Activated CD4-positive, alpha-beta T cell treated with anti-CD3 and anti-CD28 coated beads, Interleukin-2, Interleukin-4, amounts not matched to agents 100 ng/mL and 50 ng/mL, durations not matched to agents 16 hours and 8 hours (primary cell): ENCODE measurements at regions not wholly inside any gene's neighbourhood (a gene's known extent, or its start where the extent isn't known, plus 50 kb on each side); places are given as distances from the start of the nearest gene placed in this dataset.

ENCODE experiments used
- DNase-seq: peaks from one replicate; pipeline ENCODE4 v3.0.0-alpha.2; 2020; ENCODE audit warnings: low spot score

GRCh38 chr22:48653929-48654328 is 1173.7 kb downstream of the BRD1 start:
- no peak for DNase-seq

- DNase-seq = no peak
These were observed 1174.4 kb downstream of the BRD1 start for GRCh38 chr22:48653306-48653705.

DNA sequence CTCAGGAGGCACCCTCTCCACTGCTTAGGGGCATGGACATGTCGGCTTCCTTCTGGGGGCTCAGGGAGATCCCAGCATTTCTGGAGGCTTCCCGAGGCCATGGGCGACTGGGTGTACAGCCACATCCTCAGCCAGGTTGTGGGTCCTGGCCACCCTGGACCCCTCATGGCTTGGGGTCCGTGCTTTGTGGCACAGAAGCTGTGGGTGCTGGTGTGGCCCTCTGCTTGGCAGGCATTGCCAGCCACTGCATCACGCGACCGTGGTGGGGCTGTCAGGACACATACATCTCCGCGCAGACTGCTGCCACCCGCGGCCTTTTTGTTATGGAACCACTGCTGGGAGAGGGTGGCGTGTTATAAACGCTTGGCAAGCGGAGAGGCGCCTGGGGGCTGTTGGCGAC is 1174.9 kb downstream of the BRD1 start:
- no peak for DNase-seq

DNA sequence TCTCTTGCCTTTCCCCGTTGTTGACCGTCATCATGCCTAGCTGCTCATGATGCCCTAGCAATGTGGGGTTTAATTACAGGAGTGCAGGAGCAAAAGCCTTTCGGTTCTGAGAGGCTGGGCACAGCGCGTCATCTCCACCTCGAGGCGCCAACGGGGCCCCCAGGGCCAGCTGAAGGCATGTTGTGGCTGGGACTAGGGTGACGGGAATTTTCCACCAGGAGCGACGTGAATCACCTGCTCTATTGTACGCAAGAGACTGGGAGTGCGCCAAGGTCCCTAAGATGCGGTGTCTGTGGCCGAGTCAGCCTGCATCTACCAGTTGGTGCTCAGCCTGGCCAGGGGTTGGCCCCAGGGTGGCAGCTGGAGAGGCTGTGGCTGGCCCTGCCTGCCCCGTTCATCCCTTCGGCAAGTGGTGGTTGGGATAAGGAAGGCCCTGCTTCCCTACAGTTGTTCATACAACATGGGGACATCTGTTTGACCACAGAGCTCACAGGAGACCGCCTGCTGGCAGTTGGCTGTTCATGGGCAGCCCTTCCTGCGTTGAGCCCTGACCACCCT is 1175.6 kb downstream of the BRD1 start:
- DNase-seq = no peak

GRCh38 chr22:48651036-48651890 is 1176.4 kb downstream of the BRD1 start:
- no peak for DNase-seq

- no peak for DNase-seq
These were observed 1177.2 kb downstream of the BRD1 start for GRCh38 chr22:48650323-48651035.

- DNase-seq = no peak
These were observed 1178.2 kb downstream of the BRD1 start for GRCh38 chr22:48649466-48649865.

DNA sequence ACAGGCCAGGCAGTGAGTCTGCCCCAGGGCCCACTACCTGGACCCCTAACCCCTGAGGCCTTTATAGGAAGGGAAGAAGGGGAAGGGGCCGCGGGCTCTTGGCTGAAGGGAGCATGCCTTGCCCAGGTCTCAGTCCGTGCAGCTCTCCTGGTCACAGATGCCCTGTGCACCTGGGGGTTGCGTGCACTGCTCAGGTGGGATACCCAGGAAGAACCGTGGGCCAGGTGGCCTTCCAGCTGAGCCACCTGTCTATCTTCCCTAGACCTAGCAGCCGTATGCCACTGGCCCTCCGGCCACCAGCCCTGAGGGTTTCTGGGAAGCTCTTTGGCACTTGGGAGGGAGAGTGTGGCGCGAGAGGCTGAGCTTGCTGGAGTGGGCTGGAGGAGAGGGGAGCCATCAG is 1178.6 kb downstream of the BRD1 start:
- no peak for DNase-seq

GRCh38 chr22:48647606-48648515 is 1179.8 kb downstream of the BRD1 start:
- DNase-seq = no peak

GRCh38 chr22:48647051-48647450 is 1180.6 kb downstream of the BRD1 start:
- no peak for DNase-seq

- DNase-seq = no peak
These were observed 1181.3 kb downstream of the BRD1 start for GRCh38 chr22:48646216-48646925.

DNA sequence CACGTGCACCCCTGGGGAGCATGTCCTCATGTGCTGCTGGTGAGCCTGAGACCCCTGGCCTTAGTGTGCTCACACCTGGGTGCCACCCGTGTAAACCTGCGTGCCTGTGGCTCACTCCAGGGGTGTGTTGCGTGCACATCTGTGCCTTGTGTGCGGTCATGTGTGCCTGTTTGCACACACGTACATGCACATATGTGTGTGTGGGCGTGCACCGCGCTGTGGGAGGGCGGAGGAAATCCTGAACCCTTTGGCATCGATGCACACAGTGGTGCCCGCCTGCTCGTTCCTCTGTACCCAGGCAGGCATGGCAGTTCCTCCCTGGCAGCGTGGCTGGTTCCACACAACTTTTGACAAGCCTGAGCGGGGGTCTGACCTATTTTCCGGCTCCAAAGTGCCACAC is 1181.9 kb downstream of the BRD1 start:
- DNase-seq = no peak

- DNase-seq = no peak
These were observed 1182.7 kb downstream of the BRD1 start for GRCh38 chr22:48644997-48645396.

DNA sequence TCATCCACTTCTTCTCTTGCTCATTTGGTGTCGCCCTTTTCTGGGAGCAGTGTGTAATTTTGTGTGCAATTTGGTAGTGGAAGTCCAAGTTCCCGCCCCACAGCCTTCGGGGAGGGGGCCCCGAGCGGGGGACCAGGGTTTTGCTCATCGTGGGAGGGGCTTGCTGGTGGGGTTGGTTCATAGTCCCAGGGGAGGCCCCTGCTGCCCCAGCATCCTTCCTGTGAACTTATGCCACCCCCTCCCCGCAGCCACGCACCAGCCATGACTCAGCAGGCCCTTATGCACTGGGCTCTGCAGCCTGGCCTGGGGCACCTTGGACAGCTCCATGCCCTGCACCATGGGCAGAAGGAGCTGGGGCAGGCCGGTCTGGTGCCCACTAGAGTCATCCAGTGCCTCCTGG is 1183.6 kb downstream of the BRD1 start:
- DNase-seq = no peak

DNA sequence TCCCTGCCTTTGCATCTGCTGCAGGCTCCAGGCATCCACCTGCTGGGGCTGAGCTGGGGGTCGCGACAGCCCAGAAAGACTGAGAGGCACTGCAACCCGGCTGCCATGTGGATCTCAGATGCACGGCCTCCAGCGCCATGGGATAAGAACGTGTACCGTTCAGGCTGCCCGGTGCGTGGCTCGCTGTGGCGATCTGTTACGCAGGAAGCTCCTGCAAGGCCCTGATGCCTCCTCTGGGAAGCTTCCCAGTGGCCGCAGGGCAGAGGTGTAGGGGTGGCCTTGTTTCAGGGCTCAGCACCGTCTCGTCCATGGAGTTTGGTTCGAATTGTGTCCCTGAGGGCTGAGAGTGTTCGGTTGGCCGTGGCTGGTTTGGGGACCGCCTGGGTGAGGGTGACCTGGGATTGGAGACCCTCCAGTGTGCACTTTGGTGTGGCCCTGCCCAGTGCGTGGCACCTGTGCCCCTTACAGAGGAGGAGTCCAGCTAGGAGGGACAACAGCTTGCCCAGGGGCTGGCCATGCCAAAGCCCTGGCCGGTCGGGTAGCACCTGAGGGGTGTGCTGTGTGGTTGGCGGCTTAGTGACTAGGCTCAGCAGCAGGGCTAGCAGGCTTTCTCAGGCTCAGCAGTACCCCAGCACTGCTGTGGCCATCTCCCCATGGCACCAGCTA is 1184.5 kb downstream of the BRD1 start:
- DNase-seq = no peak

DNA sequence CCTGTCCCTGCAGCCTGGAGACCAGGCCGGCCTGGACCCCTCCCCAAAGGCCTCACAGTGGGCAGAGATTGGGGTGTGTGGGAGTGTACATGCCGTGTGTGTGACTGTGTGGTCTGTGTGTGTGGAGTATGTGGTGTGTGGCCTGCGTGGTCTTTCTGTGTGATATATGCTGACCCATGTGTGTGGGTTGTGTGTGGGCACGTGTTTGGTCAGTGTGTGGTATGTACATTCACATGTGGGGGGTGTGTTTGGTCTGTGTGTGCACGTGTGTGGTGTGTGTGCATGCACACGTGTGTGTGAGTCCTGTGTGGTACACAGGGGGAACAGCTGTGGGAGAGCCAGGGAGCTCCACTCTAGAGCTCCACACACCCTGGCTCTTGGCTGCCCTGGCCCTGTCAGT is 1185.1 kb downstream of the BRD1 start:
- DNase-seq = no peak

GRCh38 chr22:48641906-48642475 is 1185.7 kb downstream of the BRD1 start:
- no peak for DNase-seq

GRCh38 chr22:48640890-48641841 is 1186.5 kb downstream of the BRD1 start:
- no peak for DNase-seq
